ENCODE measurements at regions not wholly inside any gene's neighbourhood (a gene's known extent, or its start where the extent isn't known, plus 50 kb on each side); places are given as distances from the start of the nearest gene placed in this dataset.

DNA sequence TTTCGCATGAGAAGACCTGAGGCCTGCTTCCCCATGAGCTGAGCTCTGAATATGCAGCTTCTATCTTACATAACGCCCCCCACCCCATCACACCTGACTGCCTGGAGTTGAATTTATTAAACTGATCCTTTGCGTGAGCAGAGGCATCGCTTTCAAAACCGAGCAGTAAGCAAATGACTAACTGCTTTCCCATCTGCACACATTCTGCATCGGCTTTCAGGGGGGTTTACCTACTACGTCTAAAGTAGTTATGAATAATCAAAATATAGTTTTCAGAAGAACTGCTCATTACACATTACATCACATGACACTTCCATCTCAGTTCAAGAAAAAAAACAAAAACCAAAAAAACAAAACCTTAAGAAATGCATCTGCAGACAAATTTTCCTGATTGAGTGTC lies 54.7 kb upstream of the EGR2 start:
- DNase-seq = no peak
- Histone ChIP-seq H3K27me3 (no peaks in the 10 kb centered on the region), H3K36me3 (no peaks in the 10 kb centered on the region), H3K9me3 (no peaks in the 10 kb centered on the region), H3K4me3 (no peak overlapping the region)

DNA sequence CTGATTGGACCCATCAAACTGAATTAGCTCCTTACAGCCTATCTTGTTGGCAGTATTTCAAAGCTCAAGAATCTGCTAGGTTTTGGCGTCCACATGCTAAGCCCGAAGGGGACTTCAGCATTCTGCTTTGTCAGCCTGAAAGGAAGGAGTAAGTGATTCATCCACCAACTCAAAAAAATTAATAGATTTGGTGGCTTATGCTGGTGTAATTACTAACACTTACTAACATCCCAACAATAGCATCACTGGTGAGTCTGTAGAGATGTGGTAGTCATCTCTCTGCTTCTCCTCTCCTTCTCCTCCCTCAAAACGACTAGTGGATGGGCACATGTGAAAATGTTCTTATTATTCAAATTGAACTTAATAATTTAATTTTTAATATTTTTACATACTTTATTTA lies 53.8 kb upstream of the EGR2 start:
- H3K4me3 ChIP-seq = no peak overlapping the region
- H3K36me3 ChIP-seq = no peaks in the 10 kb centered on the region
- no peaks in the 10 kb centered on the region for H3K27me3 ChIP-seq
- H3K9me3 ChIP-seq = no peaks in the 10 kb centered on the region
- DNase-seq = no peak

DNA sequence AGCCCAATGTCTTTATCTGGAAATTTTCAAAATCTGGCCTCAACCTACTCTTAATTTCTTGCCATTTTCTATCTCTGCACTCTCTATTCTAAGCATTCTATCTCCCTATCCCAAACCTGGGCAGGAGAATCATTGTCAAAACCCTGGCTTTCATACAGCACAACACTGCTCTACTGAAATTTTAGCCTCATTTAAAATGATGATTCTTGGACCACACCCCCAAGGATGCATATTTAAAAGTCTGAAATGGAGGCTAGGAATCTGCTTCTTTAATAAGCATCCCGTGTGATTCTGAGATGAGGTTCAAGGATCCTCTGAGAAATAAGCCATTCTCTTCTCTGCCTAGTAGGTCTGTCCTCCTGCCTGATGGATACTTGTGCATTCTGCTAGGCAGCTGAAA lies 50.8 kb upstream of the EGR2 start:
- H3K4me3 ChIP-seq = no peak overlapping the region
- no peaks in the 10 kb centered on the region for H3K27me3 ChIP-seq
- H3K36me3 ChIP-seq = no peaks in the 10 kb centered on the region
- H3K9me3 ChIP-seq = no peaks in the 10 kb centered on the region
- no peak for DNase-seq

DNA sequence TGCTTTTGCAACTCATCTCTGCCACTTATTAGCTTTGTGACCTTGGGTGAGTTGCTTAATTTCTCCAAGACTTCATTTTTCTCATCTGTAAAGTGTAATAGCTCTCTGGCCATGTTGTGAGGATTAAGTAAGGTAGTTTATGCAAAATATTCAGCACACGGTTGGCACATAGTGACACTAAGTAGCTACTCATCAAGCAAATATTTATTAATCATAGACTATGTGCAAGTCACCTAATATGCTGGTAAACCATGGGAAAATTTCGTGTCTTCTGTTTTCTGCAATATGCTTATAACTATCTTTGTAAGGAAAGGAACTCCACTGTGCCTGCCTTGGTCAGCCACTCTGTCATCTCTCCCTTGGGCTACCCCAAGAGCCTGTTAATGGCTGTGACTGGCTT lies 50.3 kb upstream of the EGR2 start:
- Histone ChIP-seq H3K36me3 (no peaks in the 10 kb centered on the region), H3K9me3 (no peaks in the 10 kb centered on the region), H3K4me3 (no peak overlapping the region), H3K27me3 (no peaks in the 10 kb centered on the region)
- DNase-seq = no peak

All from MG63 (cell line).